PC-3 (cell line): ENCODE measurements at regions not wholly inside any gene's neighbourhood (a gene's known extent, or its start where the extent isn't known, plus 50 kb on each side); places are given as distances from the start of the nearest gene placed in this dataset.

ENCODE experiments used
- ATAC-seq: fragments of 200-7000 bp; cut with Tn5 transposase; 2 replicates; pipeline ENCODE4 v1.9.1; 2020; ENCODE audit warnings: mild to moderate bottlenecking, moderate library complexity
- BruUV-seq: library from RNA; stranded (reverse); fragments of 400-500 nt; replicated peaks from 2 replicates; lab custom pipeline; 2021; lab: Mats Ljungman, UMichigan
- CTCF ChIA-PET: fragments of 300-600 bp; sonication (Branson Sonifier 250); formaldehyde crosslinking; loops from one replicate; lab custom pipeline; 2022; ENCODE audit warnings: antibody characterized with exemption; lab: Charles Lee
- POLR2A ChIA-PET: fragments of 300-600 bp; sonication (Branson Sonifier 250); formaldehyde crosslinking; loops from one replicate; lab custom pipeline; 2022; ENCODE audit warnings: antibody characterized with exemption; ENCODE audit not compliant: unreplicated experiment; lab: Charles Lee
- DNase-seq: peaks from one replicate; pipeline ENCODE4 v3.0.0-alpha.2; 2015
- H2AFZ ChIP-seq: fragments of 300-600 bp; sonication (generic); 2 replicates; pipeline ENCODE4 v1.6.0; 2016; ENCODE audit warnings: antibody characterized with exemption, low read length
- H3F3A ChIP-seq: fragments of 300-600 bp; sonication (generic); one replicate; pipeline ENCODE4 v1.6.0; 2017; ENCODE audit warnings: antibody characterized with exemption, low read length, control low read depth, mild to moderate bottlenecking; ENCODE audit not compliant: unreplicated experiment
- H3K27ac ChIP-seq: fragments of 300-600 bp; sonication (generic); 2 replicates; pipeline ENCODE4 v1.5.1; 2016; ENCODE audit warnings: mild to moderate bottlenecking, low read length
- H3K27me3 ChIP-seq: fragments of 300-600 bp; sonication (generic); 2 replicates; pipeline ENCODE4 v1.6.1; 2016; ENCODE audit warnings: low read length, mixed read lengths
- H3K36me3 ChIP-seq: fragments of 300-600 bp; sonication (generic); 2 replicates; pipeline ENCODE4 v1.6.1; 2016; ENCODE audit warnings: low read depth, mixed run types, low read length, mixed read lengths
- H3K4me1 ChIP-seq: fragments of 300-600 bp; sonication (generic); 2 replicates; pipeline ENCODE4 v1.5.1; 2016; ENCODE audit warnings: low read length; ENCODE audit not compliant: insufficient read depth
- H3K4me2 ChIP-seq: fragments of 300-600 bp; sonication (generic); 2 replicates; pipeline ENCODE4 v1.6.0; 2016; ENCODE audit warnings: low read length
- H3K4me3 ChIP-seq: fragments of 300-600 bp; sonication (generic); 2 replicates; pipeline ENCODE4 v1.5.1; 2016; ENCODE audit warnings: mild to moderate bottlenecking, low read length, mixed read lengths
- H3K79me2 ChIP-seq: fragments of 300-600 bp; sonication (generic); 2 replicates; pipeline ENCODE4 v1.6.1; 2017; ENCODE audit warnings: low read length, mixed read lengths
- H3K9ac ChIP-seq: fragments of 300-600 bp; sonication (generic); 2 replicates; pipeline ENCODE4 v1.6.0; 2016; ENCODE audit warnings: mild to moderate bottlenecking, low read length
- H3K9me2 ChIP-seq: fragments of 300-600 bp; sonication (generic); replicated peaks from 2 replicates; pipeline ENCODE4 v1.6.1; 2016; ENCODE audit warnings: mixed run types, low read length, mixed read lengths
- H3K9me3 ChIP-seq: fragments of 300-600 bp; sonication (generic); 2 replicates; pipeline ENCODE4 v1.6.1; 2016; ENCODE audit warnings: low read length, mixed read lengths
- H4K20me1 ChIP-seq: fragments of 300-600 bp; sonication (generic); 2 replicates; pipeline ENCODE4 v1.6.1; 2016; ENCODE audit warnings: low read length, mixed read lengths
- EZH2 ChIP-seq: fragments of 300-600 bp; sonication (generic); IDR thresholded peaks from one replicate; pipeline ENCODE4 v1.6.1; 2017; ENCODE audit warnings: antibody characterized with exemption, mild to moderate bottlenecking, low read length; ENCODE audit not compliant: unreplicated experiment
- EZH2phosphoT487 ChIP-seq: fragments of 300-600 bp; sonication (generic); IDR thresholded peaks from 2 replicates; pipeline ENCODE4 v1.6.1; 2018; ENCODE audit warnings: mild to moderate bottlenecking, antibody characterized with exemption, low read length, borderline replicate concordance
- intact Hi-C: fragments of 100-400 bp; cut with micrococcal nuclease; formaldehyde crosslinking; loops from 2 replicates; pipeline ENCODE4 v1.9.0; 2023
- TF ChIP-seq, protein P1 (sequence below): fragments of 300-600 bp; sonication (generic); conservative IDR thresholded peaks from 2 replicates; pipeline ENCODE4 v1.5.1; 2017; ENCODE audit warnings: antibody characterized with exemption, low read depth, mild to moderate bottlenecking, low read length

DNA sequence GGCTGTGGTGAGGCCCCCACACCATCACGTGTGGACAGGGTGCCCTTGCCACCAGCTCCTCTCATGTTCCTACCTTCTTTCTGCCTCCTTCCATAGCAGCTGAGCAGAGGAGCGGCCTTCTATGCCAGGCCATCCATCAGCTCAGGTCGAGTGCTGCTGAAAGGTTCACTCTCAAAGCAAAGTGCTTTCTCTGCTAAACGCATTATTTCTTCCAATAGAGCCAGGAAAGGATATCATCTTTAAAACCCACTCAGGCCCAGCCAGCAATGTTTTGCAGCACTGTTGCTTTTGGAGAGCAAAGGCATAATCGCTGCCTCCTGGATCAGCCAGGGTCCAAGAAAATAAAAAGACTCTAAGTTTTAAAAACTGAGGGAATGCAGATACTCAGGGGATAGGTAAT, 54.9 kb upstream of the GPRC5B start:
- Histone ChIP-seq H4K20me1 (no peaks in the 10 kb centered on the region), H3K27ac (no peak overlapping the region), H3K79me2 (no peaks in the 10 kb centered on the region), H3K36me3 (no peaks in the 10 kb centered on the region), H3K9me3 (no peaks in the 10 kb centered on the region), H3K4me1 (no peaks in the 10 kb centered on the region), H3K4me3 (no peak overlapping the region), H3F3A (no peaks in the 10 kb centered on the region), H3K9me2 (no peaks in the 10 kb centered on the region), H3K4me2 (no peak overlapping the region), H3K9ac (no peak overlapping the region), H3K27me3 (0 out of 2 replicates have a peak, but pooled peaks cover 5% of the 10 kb centered on the region), H2AFZ (no peak overlapping the region)
- no peak for DNase-seq
- no peak for ATAC-seq
- ChIA-PET POLR2A (no interaction called here), CTCF (no interaction called here)
- intact Hi-C loops = no loop called here
- TF ChIP-seq EZH2 (no peak), EZH2phosphoT487 (no peak)
- TF ChIP-seq, protein P1, sequence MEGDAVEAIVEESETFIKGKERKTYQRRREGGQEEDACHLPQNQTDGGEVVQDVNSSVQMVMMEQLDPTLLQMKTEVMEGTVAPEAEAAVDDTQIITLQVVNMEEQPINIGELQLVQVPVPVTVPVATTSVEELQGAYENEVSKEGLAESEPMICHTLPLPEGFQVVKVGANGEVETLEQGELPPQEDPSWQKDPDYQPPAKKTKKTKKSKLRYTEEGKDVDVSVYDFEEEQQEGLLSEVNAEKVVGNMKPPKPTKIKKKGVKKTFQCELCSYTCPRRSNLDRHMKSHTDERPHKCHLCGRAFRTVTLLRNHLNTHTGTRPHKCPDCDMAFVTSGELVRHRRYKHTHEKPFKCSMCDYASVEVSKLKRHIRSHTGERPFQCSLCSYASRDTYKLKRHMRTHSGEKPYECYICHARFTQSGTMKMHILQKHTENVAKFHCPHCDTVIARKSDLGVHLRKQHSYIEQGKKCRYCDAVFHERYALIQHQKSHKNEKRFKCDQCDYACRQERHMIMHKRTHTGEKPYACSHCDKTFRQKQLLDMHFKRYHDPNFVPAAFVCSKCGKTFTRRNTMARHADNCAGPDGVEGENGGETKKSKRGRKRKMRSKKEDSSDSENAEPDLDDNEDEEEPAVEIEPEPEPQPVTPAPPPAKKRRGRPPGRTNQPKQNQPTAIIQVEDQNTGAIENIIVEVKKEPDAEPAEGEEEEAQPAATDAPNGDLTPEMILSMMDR = no peak
- no TSS peak for BruUV-seq

DNA sequence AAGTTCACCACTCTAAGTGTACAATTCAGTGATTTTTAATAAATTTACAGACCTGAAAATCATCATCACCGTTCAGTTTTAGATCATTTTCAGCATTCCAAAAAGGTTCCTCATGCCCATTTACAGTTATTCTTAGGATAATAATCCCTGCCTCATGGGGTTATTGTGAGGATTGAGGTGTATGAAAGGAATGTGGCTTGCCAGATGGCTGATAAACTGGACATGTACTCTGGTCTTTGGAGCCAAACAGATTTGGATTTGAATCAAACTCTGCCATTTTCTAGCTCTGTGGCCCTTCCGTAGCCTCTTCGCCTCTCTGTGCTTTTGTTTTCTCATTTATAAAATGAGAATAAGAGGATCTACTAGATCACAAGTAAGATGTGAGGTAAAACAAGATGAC, 53.9 kb upstream of the GPRC5B start:
- no peaks in the 10 kb centered on the region for H3F3A ChIP-seq
- H3K4me2 ChIP-seq = no peak overlapping the region
- no peak overlapping the region for H3K9ac ChIP-seq
- no peak overlapping the region for H3K4me3 ChIP-seq
- BruUV-seq = no TSS peak
- H3K79me2 ChIP-seq = no peaks in the 10 kb centered on the region
- no peaks in the 10 kb centered on the region for H3K36me3 ChIP-seq
- H3K4me1 ChIP-seq = no peaks in the 10 kb centered on the region
- peaks cover 5% of the 10 kb centered on the region; the same call in 1 of the 2 replicates for H3K27me3 ChIP-seq
- intact Hi-C loops = no loop called here
- no peak overlapping the region for H2AFZ ChIP-seq
- CTCF ChIA-PET = interaction anchor here (0.6 kb wide), 1 partner anchor 31 kb away, joined by 4 read pairs; no protein-coding TSS in a partner anchor
- no peaks in the 10 kb centered on the region for H3K9me3 ChIP-seq
- POLR2A ChIA-PET = no interaction called here
- DNase-seq = no peak
- no peak overlapping the region for H3K27ac ChIP-seq
- no peak for ATAC-seq
- TF ChIP-seq, protein P1 = no peak
- TF ChIP-seq EZH2phosphoT487 = no peak
- no peak for TF ChIP-seq EZH2
- H4K20me1 ChIP-seq = no peaks in the 10 kb centered on the region
- H3K9me2 ChIP-seq = no peaks in the 10 kb centered on the region

DNA sequence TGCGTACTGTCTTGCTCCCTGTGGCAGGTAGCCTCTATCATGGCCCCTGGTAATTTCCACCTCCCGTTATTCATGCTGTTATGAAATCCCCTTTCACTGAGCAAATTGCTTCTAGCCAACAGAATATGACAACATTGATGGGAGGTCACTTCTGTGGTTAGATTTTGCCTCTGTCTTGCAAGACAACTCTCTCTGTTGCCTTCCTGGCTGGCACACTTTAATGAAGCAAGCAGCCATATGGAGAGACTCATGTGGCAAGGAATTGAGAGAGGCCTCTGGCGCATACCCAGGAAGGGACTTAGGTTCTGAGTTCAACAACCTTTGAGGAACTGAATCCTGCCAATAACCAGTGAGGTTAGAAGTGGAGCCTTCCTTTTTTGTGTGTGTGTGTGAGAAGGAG, 51.8 kb upstream of the GPRC5B start:
- no peak overlapping the region for H3K4me2 ChIP-seq
- H2AFZ ChIP-seq = no peak overlapping the region
- no peaks in the 10 kb centered on the region for H3F3A ChIP-seq
- no peaks in the 10 kb centered on the region for H3K4me1 ChIP-seq
- H3K4me3 ChIP-seq = no peak overlapping the region
- intact Hi-C loops = no loop called here
- H3K27ac ChIP-seq = no peak overlapping the region
- ATAC-seq (no peak), DNase-seq (no peak)
- CTCF ChIA-PET = no interaction called here
- POLR2A ChIA-PET = no interaction called here
- BruUV-seq = no TSS peak
- H3K27me3 ChIP-seq = peaks cover 5% of the 10 kb centered on the region; the same call in 1 of the 2 replicates
- no peaks in the 10 kb centered on the region for H3K9me3 ChIP-seq
- H3K9me2 ChIP-seq = no peaks in the 10 kb centered on the region
- no peaks in the 10 kb centered on the region for H3K36me3 ChIP-seq
- TF ChIP-seq EZH2phosphoT487 (no peak), EZH2 (no peak)
- TF ChIP-seq, protein P1 = no peak
- no peaks in the 10 kb centered on the region for H3K79me2 ChIP-seq
- no peaks in the 10 kb centered on the region for H4K20me1 ChIP-seq
- H3K9ac ChIP-seq = no peak overlapping the region
